RWPE2 (cell line): ENCODE measurements at regions not wholly inside any gene's neighbourhood (a gene's known extent, or its start where the extent isn't known, plus 50 kb on each side); places are given as distances from the start of the nearest gene placed in this dataset.
A peak's percentile ranks its signal among the peaks of the same experiment; 100 is the strongest.

ENCODE experiments used
- ATAC-seq: fragments of 200-7000 bp; cut with Tn5 transposase; 3 replicates; pipeline ENCODE4 v1.9.1; 2021; ENCODE audit warnings: low read depth
- DNase-seq: peaks from one replicate; pipeline ENCODE4 v3.0.0-alpha.2; 2020; ENCODE audit warnings: low spot score
- H3K27ac ChIP-seq: fragments of 450-650 bp; 2 replicates; pipeline ENCODE4 v1.5.1; 2017; ENCODE audit warnings: mild to moderate bottlenecking; ENCODE audit not compliant: poor library complexity, severe bottlenecking
- H3K27me3 ChIP-seq: fragments of 250-450 bp; sonication (Bioruptor Pico); 2 replicates; pipeline ENCODE4 v1.5.1; 2021; ENCODE audit warnings: mild to moderate bottlenecking, moderate library complexity; ENCODE audit not compliant: insufficient read depth, poor library complexity, severe bottlenecking
- H3K36me3 ChIP-seq: fragments of 250-450 bp; sonication (Bioruptor Pico); 2 replicates; pipeline ENCODE4 v1.5.1; 2020; ENCODE audit warnings: low read depth, mild to moderate bottlenecking, moderate library complexity
- H3K4me1 ChIP-seq: fragments of 250-450 bp; sonication (Bioruptor Pico); 2 replicates; pipeline ENCODE4 v1.5.1; 2021; ENCODE audit warnings: mild to moderate bottlenecking, moderate library complexity; ENCODE audit not compliant: insufficient read depth, poor library complexity, severe bottlenecking
- H3K4me3 ChIP-seq: fragments of 250-450 bp; sonication (Bioruptor Pico); 2 replicates; pipeline ENCODE4 v1.5.1; 2021; ENCODE audit warnings: mild to moderate bottlenecking, moderate library complexity; ENCODE audit not compliant: severe bottlenecking
- H3K9me3 ChIP-seq: fragments of 250-450 bp; sonication (Bioruptor Pico); 2 replicates; pipeline ENCODE4 v1.5.1; 2021; ENCODE audit warnings: mild to moderate bottlenecking, moderate library complexity; ENCODE audit not compliant: severe bottlenecking
- TF ChIP-seq, protein P1 (sequence below): fragments of 450-650 bp; IDR thresholded peaks from one replicate; pipeline ENCODE4 v1.5.1; 2017; ENCODE audit warnings: mild to moderate bottlenecking, moderate library complexity; ENCODE audit not compliant: poor library complexity, severe bottlenecking

DNA sequence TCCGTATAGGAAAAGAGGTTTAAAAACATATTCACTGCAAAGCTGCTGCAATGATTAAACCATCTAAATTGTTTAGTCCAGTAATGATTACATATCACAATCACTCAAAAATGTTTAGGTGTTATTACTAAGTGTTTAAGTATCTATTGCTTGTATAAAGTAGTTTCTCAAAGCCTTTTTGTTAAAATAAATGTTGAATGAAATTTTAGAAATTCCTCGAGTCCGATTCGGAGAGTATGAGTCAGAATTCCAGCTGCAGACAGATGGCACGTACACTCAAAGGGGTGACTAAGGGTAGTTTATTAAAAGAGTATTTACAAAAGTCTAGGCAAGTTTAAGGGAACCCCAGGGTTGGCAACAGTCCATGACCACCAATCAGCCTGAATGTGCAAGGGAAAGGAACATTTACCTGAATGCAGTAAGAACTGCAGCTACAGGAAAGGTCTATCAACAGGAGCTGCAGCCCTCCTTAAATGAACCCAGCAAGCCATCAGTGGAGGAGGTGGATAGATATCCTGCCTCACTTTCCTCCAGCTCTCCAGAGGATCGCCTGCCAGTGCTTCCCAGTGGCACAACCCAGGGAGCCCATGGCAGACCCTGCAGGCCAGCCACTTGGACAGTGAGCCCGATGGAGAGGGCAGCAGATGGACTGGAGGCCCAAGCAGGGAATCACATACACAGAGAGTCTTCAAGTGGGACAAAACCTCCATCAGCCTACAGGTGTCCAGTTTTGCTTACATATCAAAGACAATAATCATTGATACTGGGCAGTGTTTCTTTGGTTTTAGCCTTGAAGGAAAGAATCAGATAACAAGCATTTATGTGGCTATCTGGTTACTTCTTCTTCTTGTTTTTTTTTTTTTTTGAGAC is 92.1 kb upstream of the SLC44A3 start:
- Histone ChIP-seq H3K9me3 (no peaks in the 10 kb centered on the region), H3K36me3 (no peaks in the 10 kb centered on the region), H3K4me3 (no peak overlapping the region), H3K27ac (peak overlapping the region; percentile 100), H3K4me1 (peaks cover 42% of the 10 kb centered on the region), H3K27me3 (no peaks in the 10 kb centered on the region)
- DNase-seq (peak; percentile 92), ATAC-seq (peak; percentile 85)
- TF ChIP-seq, protein P1, sequence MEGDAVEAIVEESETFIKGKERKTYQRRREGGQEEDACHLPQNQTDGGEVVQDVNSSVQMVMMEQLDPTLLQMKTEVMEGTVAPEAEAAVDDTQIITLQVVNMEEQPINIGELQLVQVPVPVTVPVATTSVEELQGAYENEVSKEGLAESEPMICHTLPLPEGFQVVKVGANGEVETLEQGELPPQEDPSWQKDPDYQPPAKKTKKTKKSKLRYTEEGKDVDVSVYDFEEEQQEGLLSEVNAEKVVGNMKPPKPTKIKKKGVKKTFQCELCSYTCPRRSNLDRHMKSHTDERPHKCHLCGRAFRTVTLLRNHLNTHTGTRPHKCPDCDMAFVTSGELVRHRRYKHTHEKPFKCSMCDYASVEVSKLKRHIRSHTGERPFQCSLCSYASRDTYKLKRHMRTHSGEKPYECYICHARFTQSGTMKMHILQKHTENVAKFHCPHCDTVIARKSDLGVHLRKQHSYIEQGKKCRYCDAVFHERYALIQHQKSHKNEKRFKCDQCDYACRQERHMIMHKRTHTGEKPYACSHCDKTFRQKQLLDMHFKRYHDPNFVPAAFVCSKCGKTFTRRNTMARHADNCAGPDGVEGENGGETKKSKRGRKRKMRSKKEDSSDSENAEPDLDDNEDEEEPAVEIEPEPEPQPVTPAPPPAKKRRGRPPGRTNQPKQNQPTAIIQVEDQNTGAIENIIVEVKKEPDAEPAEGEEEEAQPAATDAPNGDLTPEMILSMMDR = no peak

DNA sequence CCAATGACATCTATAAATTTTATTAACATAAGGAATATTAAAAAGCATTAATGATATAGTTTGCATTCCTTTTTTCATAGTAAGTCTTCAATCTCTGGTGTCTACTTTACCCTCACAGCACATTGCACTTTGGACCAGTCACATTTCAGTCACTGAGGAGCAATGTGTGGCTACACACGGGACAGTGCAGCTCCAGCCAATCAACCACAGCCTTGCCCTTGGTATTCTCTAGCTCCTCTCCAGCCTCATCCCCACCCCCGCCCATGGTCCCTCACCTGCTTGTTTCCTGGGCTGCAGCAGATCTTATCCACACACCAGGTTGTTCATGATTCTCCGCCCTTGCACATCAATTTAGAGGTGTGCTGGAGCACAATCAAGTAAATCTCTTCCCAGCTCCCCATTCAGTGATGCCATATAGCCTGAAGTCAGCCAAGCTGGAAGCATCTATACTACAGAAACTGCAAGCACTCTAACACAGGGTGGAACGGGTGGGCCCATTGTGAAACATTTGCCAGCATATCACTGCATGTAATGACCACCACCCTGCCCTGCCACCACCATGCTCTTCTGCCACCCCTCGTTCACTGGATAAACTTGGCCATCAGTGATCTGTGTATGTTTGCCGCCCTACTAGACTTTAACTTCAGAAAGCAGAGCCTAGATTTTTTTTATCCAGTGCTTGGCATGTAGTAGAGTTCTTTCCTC is 93.0 kb upstream of the SLC44A3 start:
- Histone ChIP-seq H3K36me3 (no peaks in the 10 kb centered on the region), H3K27me3 (no peaks in the 10 kb centered on the region), H3K9me3 (no peaks in the 10 kb centered on the region), H3K27ac (peak overlapping the region; percentile 100), H3K4me3 (no peak overlapping the region), H3K4me1 (peaks cover 42% of the 10 kb centered on the region)
- ATAC-seq (peak; percentile 3; the same call in 2 of the 3 replicates), DNase-seq (no peak)
- TF ChIP-seq, protein P1 = no peak

DNA sequence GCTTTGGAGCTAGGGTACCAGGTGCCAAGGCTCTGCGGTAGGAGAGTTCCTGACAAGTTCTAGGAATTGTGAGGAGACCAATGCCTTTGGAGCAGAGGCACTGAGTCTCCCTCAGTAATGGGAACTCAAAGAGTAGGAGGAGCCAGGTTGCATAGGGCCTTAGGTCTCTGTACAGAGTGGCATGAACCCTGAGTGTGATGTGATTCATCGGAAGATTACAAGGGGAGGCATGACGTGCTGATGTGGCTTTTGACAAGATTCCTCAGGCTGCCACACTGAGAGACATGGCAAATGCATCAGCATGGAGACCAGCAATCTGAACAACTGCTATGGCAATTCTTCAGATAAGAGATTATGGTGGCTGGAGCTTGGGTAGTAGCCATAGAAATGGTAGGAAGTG is 94.6 kb upstream of the SLC44A3 start:
- H3K9me3 ChIP-seq = no peaks in the 10 kb centered on the region
- DNase-seq (no peak), ATAC-seq (no peak)
- H3K27me3 ChIP-seq = no peaks in the 10 kb centered on the region
- H3K4me1 ChIP-seq = peaks cover 42% of the 10 kb centered on the region
- H3K4me3 ChIP-seq = no peak overlapping the region
- TF ChIP-seq, protein P1 = no peak
- H3K36me3 ChIP-seq = no peaks in the 10 kb centered on the region
- H3K27ac ChIP-seq = peak overlapping the region; percentile 100

DNA sequence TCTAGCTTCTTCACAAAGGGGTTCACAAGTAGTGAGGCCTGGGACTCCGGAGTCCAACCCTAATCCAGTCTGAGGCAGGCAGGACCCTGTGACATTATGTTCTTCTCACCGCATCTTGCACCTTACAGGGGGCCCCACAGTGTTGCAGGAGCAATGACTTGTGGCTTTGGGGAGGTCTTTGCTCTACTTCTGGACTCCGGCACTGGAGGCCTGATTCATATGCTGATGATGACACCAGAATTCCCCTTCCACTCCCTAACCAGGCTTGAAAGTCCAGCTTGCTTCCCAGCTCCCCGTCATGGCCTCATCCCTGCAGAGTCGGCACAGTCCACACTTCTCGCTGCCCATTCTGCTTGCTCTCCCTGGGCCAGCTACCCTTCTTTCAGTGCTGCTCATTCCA is 96.3 kb upstream of the SLC44A3 start:
- Histone ChIP-seq H3K4me1 (peaks cover 34% of the 10 kb centered on the region), H3K4me3 (no peak overlapping the region), H3K27me3 (no peaks in the 10 kb centered on the region), H3K9me3 (no peaks in the 10 kb centered on the region), H3K36me3 (no peaks in the 10 kb centered on the region), H3K27ac (no peak overlapping the region)
- ATAC-seq = no peak
- TF ChIP-seq, protein P1 = no peak
- DNase-seq = no peak

DNA sequence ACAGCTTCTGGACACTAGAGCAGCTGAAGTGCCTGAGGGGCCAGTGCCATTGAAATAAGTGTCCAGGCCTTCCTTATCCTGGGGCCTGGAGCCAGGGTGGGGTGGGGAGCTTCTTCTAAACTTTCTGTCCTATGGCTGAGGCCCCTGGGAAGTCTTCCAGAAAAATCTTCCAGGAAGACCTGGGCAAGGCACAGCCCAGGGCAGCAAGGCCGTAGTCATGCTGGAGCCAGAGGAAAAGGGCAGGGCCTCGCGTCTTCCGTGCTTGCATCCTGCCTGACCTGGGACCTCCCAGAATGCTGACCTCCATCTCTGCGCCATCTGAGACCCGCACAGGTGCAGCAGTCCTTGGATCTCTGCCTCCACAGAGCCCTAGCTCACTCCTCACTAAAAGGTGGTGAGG is 96.7 kb upstream of the SLC44A3 start:
- no peak overlapping the region for H3K4me3 ChIP-seq
- H3K36me3 ChIP-seq = no peaks in the 10 kb centered on the region
- DNase-seq = no peak
- H3K27me3 ChIP-seq = no peaks in the 10 kb centered on the region
- TF ChIP-seq, protein P1 = no peak
- H3K27ac ChIP-seq = no peak overlapping the region
- H3K4me1 ChIP-seq = peaks cover 30% of the 10 kb centered on the region
- no peak for ATAC-seq
- H3K9me3 ChIP-seq = no peaks in the 10 kb centered on the region
